Medulla oblongata (tissue), 1 donor: ENCODE measurements at regions not wholly inside any gene's neighbourhood (a gene's known extent, or its start where the extent isn't known, plus 50 kb on each side); places are given as distances from the start of the nearest gene placed in this dataset.

ENCODE experiments used
- DNase-seq: peaks from one replicate; pipeline ENCODE4 v3.0.0-alpha.2; 2015; ENCODE audit errors: extremely low spot score

DNA sequence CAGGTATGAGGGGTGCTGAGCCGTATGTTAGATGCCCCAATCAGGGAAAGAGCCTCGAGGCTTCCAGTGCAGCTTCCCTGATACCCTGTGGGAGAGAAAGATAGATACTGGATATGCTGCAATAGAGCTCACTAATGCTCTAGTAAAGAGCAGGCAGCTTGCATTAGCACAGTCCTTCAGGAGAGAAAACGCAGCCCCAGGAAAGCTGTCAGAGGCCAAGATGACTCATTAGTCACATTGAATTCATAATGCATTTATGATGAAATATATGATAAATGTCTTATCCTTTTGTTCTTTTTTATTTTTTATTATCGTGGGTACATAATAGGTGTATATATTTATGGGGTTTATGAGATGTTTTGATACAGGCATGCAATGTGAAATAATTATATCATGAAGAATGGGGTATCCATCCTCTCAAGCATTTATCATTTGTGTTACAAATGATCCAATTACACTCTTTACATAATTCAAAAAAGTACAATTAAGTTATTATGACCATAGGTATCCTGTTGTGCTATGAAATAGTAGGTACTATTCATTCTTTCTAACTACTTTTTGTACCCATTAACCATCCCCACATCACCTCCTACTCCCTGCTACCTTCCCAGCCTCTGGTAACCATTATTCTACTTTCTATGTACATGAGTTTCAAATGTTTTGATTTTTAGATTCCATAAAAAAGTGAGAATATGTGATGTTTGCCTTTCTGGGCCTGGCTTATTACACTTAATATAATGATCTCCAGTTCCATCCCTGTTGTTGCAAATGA lies 94.5 kb upstream of the TOP3B start:
- no peak for DNase-seq

DNA sequence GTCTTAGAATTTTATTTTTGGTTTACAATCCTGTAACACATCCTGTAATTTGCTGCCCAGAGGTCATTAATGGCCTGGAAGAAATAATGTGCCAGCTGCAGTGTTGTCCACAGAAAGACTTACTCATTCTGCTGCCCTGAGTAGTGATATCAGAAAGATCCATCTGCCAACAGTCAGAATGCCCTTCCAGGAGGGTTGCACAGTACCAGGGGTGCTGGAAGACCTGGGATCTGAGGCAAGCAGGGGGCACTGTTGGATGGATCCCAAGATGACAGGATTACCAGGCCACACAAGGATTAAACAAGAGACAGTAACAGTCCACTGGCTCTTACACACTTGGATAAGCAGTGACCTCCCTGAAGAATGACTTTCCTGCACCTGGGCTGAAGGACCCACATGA lies 93.8 kb upstream of the TOP3B start:
- DNase-seq = no peak

DNA sequence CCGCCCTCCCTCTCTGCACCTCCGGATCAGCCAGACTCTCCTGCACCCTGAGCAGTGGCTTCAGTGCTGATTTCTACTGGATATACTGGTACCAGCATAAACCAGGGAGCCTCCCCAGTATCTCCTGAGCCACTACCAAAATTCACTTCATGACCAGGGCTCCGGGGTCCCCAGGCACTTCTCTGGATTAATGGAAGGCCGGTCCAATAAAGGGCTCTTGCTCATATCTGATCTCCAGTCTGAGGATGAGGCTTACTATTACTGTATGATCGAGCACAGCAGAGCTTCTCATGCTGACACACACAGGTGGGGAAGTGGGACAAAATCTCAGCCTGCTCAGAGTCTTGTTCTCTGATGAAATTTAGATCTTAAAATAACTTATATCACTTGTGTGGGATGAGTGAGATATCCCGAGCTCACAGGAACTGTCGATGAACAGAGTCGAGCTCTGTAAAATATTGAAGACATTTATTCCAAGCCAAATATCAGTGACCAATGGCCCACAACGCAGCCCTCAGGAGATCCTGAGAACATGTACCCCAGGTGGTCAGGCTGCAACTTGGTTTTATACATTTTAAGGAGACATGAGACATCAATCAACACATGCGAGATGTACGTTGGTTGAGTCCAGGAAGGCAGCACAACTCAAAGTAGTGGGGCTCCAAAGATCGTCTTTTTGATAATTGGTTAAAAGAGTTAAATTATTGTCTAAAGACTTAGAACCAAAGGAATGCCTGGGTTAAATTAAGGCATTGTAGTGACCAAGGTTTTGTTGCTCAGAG lies 93.0 kb upstream of the TOP3B start:
- no peak for DNase-seq

DNA sequence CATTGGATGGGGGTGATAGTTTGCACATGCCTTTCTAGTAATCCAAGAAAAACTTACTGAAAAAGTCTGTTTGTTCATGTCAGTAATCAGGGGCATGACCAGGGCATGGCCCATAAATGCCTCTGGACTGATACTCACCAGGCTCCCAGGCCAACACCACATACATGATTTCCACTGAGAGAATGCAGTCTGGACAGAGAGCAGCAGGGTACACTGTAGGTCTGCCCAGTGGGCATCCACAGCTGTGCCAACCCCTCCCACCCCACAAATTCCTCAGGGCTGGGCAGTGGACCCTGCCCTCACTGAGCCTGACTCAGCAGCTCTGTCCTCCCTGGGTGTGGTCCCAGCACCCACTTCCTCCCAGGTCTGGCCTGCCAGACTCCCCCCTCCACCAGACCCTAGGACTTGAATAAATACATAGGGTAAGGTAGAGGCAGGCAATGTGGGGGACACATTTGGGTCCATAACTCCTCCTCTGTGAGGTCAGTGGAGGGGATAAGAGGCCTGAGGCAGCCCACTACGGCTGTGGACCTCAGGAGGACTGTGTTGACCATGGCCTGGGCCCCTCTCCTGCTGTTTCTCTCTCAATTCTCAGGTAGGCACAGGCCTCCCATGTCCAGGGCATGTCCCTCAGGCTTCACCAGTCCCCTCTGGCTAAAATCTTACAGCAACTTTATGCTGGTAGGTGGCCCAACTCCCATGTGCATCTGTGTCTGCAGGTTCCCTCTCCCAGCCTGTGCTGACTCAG lies 92.2 kb upstream of the TOP3B start:
- no peak for DNase-seq

DNA sequence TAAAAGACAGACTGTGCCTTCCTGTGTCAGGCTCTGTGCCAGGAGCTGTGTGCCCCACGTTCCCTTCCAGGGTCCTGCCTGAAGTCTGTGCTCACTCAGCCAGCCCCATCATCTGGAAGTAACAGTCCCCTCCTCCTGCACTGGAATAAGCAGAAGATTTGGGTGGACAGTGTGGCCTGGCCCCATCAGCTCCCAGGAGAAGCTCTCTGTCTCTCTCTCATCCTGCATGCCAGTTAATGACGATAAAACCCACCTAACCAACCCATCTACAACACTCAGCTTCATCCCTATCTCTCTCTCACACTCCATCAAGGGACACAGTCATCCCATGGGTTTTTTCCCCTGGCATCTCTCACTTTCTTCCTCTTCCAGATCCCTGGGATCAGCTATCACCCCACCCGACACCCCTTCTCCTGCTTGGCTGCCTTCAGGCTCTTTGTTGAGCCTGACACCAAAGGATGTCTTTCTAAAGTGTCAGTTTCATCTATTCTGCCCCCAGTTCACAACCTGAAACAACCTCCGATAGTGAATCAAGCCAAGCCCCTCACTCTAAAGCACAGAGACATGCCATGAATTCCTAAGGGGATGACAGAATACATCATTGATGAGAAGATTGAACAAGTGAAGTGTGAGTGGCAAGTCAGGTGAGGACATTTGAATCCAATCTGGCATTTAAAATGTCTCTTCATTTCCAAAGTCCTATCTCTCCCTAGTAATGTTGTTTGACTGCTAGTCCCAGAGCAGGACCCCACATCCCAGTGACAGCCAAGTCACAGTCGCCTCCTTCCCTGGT lies 91.4 kb upstream of the TOP3B start:
- no peak for DNase-seq

DNA sequence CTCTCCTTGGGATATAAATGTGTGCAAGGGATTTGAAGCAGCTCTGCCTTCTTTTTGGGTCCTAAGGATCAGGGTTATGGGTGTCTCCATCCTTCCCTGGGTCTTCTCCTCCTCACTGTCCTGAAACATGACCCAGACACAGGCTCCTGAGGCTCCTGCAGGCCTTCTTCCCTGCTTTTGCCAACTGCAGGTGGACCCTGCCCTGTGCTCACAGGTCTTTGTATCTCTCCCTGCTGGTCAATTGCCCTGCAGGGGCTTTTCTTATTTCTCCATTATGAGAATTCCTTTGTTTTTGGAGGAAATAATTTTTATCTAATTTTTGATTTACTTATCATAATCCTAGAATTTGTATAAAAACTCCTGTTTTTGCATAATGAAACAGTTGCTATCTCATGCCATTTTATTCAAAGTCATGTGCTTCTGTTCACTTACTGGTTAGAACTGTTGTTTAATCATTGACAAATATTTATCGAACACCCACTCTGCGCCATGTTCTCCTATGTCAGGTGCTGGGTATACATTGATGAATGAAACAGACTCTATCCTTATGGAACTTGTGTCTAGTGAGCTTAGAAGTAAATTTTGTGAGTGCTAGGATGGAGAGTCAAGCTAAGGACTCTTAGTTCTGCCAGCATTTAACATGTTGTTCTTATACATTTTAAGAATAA lies 89.7 kb upstream of the TOP3B start:
- DNase-seq = no peak

DNA sequence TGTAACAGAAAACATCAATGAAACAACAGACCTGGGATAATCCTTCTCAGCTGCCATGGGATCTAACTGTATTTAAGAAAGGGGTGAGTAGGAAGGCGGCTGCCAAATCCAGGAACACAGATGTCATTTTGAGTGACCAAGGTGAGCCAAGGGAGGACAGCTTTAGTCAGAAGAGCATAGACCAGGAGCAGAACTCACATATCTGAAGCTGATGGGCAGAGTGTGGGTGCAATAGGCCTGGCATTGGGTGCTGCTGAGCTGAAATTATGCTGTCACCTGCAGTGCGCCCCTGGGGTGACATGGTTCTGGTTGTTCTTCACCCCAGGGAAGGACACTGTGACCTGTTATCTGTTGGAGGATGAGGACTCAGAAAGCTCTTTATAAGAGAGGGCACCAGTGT lies 88.9 kb upstream of the TOP3B start:
- DNase-seq = no peak

DNA sequence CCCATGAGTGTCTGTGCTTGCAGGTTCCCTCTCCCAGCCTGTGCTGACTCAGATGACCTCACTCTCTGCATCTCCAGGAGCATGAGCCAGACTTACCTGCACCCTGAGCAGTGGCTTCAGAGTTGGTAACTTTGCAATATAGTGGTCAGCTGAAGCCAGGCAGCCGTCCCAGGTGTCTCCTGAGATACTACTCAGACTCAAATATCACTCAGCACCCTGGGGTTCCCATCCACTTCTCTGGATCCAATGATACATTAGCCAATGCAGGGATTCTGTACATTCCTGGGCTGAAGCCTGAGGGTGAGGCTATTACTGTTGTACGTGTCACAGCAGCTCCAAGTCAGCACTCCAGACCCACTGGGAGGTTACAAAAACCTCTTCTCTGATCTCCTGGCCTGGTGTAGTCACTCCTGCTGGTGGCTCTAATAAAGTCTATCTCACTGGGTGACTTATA lies 87.8 kb upstream of the TOP3B start:
- no peak for DNase-seq

DNA sequence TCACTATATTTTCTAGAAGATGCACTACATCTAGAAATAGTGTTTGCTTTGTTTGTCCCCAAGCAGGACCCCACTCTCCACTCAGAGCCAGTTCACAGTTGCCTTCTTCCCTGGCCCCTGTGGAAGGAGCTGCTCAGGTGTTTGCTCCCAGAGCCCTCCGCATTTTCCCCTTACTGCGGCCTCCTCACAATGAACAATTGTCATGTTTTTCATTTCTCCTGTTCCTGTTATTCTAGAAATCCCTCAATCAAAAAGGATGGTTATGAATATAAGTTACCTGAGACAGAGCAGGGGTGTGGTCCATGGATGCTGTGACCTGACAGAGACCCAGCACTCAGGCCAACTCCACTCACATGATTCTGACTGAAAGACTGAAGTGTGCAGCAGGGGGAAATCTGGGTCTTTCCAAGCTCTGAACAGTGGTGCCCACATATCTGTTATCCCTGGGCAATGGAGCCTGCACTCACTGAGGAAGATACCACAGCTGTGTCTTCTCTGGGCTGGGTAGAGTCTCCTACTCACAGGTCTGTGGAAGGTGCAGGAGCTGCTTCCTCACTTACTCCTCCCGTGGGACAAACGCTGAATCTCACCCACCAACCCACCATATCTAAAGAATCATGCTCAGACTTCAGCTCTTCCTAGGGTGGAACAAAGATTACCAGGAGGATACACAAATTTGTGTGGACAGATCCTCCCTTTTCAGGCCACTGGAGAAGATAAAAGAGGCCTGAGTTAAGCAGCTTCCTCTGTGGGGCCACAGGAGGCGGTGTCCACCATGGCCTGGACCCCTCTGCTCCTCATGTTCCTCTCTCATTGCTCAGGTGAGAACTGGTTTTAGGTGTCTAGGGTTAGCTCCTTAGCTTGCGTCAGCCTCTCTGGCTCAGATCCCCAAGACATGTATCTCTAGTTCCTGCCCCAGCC lies 87.1 kb upstream of the TOP3B start:
- no peak for DNase-seq

DNA sequence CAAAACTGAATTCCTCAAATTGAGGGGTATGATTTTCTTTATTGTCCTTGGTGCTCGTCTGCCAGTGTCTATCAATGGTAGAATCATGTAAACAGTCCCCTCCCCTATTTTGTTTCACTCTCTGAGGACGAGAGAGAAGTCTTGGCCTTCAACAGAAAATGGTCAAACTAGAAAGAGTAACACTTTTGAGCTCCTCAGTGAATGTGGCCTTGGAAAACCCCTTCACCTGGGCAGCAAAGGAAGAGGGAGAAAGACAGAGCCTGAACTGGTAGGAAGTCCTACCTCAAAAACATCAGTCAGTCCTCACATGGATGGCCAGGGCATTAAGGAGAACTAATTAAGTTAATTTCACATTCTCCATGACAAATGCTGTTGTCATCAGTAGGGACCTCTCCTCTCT lies 86.1 kb upstream of the TOP3B start:
- DNase-seq = no peak

DNA sequence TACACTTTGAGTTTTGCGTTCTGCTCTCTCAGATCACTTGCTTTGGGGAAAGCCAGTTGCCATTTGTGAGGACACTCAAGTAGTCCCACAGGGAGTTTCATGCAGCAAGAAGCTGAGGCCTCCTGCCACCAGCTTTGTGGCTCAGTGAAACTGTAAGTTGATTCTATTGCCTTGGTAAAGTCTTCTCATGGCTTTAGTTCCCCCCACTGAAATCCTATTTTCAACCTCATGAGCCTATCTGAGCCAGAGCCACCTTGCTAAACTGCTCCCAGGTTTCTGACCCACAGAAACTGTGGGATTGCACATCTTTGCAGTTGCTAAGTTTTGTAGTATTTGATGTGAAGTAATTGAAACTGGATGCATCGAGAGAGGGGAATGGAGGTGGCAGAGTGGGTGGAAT lies 85.4 kb upstream of the TOP3B start:
- DNase-seq = no peak

DNA sequence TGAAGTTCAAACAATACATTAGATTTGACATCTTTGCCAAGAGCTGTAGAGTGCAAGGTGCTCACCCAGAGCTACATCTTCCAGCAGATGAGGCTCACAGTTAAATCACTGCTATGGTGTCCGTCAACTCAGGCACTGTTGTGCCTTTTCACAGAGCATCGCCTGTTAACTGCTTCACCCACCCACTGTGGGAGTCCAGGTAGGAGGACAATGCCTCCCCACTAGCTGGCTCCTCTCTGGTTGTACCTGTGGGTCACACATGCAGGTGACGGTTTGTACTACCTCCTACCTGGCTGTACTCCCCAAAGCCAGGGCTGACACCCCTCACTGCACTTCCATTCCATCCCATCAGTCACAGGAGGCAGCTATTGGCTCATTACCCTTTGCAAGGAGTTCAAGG lies 84.6 kb upstream of the TOP3B start:
- no peak for DNase-seq

DNA sequence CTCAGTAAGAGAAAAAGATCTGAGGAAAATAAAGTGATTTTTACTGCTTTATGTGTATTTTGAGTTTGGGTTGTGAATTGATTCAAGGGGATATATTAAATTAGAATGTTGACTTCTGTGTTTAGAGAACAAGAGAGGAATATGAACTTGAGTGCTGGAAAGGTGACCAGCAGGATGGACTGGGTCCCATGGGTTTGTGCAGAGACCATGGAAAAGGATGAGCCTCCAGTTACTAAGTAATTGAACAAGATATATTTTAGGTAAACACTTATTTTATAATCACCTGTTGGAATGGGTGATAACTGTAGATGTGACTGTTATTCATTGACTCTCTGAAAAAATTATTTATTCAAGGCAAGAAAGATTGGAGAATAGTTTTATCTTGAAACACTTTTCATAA lies 82.0 kb upstream of the TOP3B start:
- DNase-seq = no peak

DNA sequence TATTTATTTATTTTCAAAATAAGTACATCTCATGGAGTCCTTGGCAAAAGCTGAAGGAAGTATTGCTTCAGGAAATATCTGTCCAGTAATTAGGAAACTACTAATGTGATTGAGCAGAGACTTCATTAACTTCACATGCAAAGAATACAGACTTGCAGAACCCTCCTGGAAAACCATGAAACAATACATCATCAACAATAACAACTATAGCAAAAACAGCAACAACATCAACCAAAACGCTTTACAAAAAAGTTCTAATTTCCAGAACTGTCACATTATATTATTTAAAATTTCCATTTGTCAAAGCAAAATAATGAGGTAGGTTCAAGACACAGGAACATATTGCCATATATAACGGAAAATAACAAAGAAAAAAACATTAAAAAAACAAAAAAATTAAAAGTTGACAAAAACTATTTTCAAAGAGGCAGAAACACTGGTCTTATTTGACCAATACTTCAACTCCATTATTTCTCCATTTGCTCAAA lies 79.8 kb upstream of the TOP3B start:
- DNase-seq = no peak

DNA sequence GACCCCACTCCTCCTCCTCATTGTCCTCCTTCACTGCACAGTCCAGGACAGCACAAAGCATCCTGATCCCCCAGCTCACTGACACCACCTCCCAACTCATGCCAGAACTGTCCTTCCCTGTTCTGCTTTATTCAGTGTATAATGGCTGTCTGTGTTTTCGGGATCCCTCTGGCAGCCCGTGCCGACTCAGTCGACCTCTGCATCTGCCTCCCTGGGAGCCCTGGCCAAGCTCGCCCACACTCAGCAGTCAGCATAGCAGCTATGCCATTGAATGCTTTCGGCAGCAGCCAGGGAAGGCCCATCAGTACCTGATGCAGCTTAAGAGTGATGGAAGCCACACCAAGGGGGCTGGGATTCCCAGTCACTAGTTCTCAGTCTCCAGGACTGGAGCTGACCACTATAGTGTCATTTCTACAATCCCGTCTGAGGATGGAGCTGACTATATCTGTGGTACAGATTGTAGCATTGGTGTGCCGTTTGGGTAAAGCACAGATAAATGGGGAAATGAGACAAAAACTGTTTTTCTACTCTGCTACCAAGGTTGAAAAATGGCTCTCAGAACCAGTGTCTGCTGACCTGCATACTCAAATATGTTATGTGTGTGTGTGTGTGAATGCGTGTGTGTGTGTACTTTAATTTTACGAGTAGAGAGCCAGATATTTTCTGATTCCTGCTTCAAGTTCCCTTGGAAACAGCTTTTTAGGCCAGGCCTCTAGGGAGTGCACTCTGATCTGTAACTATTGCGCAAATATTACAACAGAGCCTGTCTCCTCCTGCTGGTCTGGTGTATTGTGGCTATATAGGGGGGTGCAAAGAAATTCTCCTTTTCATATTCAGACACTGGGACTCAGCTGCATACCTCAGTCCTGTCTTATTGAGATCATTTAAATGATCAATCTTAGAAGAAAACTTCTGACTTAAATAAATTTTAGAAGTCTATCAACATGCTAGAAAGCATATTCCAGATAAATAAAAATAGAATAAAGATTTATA lies 78.8 kb upstream of the TOP3B start:
- DNase-seq = peak; percentile 41

DNA sequence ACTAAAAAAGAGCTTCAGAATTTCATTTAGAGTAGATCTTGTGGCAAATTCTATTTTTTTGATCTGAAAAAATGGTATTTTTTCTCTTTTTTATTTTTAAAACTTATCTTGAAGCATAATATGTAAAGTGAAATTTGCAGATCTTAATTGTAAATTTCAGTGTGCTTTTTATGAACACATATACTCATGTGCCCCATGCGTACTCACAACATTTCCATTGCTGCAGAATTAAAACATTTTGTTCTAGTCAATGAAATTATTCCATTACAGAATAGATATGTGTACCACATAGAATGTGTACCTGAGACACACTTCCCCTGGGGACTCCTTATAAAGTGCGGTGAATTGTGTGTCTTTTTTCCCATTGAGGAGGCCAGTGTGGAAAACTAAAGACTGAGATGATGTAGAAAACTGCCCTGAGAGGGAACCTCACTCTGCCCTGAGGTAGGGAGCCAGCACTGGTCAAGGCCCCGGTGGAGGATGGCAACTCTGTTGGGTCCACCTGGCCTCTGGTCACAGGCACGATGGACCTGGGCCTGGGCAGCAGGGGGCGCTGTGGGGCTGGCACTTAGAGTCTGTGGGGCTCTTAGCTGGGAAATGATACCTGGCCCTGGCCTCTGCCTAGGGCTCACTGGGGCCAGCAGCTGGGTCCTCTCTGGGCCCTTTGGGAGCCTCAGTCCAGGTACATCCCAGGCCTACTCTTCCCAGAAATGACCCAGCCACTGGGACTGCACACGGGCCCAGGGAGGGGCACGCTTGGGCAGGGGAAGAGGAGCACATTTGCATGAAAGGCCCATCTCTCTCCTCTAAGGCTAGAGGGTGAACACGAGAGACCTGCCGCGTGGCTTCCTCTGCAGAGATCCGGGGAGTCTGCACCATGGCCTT lies 77.9 kb upstream of the TOP3B start:
- peak; percentile 53 for DNase-seq

DNA sequence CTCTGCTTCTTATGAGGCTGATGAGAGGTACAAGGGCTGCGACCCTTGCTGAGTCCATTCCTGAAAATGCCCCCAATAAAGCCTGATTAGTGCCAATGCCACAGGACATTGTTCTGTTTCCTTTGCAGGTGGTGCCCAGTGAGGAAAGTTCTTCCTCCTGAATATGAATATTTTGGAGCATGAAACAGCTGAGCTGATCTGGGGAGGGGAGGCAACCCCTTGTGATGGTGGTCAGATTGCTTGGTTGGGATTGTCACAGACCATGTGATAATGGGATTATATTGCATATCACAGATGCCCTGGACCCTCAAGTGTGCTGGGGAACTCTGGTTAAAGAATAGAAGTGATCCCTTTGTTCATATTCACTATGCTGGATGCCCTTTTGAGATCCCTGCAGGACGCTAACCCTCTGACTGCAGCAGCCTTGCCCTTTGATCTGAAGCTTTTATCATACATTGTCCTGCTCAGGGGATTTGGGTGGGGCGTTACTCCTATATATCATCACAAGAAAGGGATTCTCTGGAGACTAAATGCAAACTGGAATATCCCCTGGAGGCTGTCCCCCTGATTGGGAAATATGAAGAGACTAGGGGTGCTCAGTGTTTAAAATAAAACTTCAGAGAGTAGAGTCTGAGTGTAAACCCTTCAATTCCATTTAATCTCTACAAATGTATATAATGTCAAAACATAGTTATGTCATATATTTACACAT lies 76.9 kb upstream of the TOP3B start:
- no peak for DNase-seq
